Activated T-helper 2 cell treated with anti-CD3 and anti-CD28 coated beads, Interferon-gamma antibody, Interleukin-2, Interleukin-4, amounts not matched to agents 10 μg/mL and 5 μg/mL and 100 μg/mL, durations not matched to agents 14 hours and 24 hours and 36 hours (primary cell): ENCODE measurements at regions not wholly inside any gene's neighbourhood (a gene's known extent, or its start where the extent isn't known, plus 50 kb on each side); places are given as distances from the start of the nearest gene placed in this dataset.
"Not testable (repeated sequence)": the region's sequence is repeated elsewhere in the genome, so short reads cannot be mapped to it uniquely, and the experiment has no call there.

ENCODE experiments used
- DNase-seq: peaks from one replicate; pipeline ENCODE4 v3.0.0; 2021; ENCODE audit warnings: low spot score
- H3K27ac Mint-ChIP-seq: one replicate; pipeline ENCODE4 v1.8.0; 2021; ENCODE audit warnings: mixed read lengths
- H3K27me3 Mint-ChIP-seq: one replicate; pipeline ENCODE4 v1.8.0; 2021; ENCODE audit warnings: low read depth, mixed read lengths
- H3K36me3 Mint-ChIP-seq: one replicate; pipeline ENCODE4 v1.8.0; 2021; ENCODE audit warnings: low read depth, mixed read lengths
- H3K4me1 Mint-ChIP-seq: one replicate; pipeline ENCODE4 v1.8.0; 2021; ENCODE audit warnings: low read depth, mixed read lengths
- H3K4me3 Mint-ChIP-seq: one replicate; pipeline ENCODE4 v1.8.0; 2021; ENCODE audit warnings: low read depth, mild to moderate bottlenecking, moderate library complexity, mixed read lengths
- H3K9me3 Mint-ChIP-seq: one replicate; pipeline ENCODE4 v1.8.0; 2021; ENCODE audit warnings: mixed read lengths
- intact Hi-C: fragments of 100-400 bp; cut with micrococcal nuclease; formaldehyde crosslinking; loops from one replicate; pipeline ENCODE4 v1.15.1; 2023

- no peak for DNase-seq
- intact Hi-C loops: no loop called here
- Mint-ChIP-seq H3K36me3 (no peaks in the 10 kb centered on the region), H3K4me3 (no peak overlapping the region), H3K27ac (no peak overlapping the region), H3K4me1 (no peaks in the 10 kb centered on the region), H3K27me3 (no peaks in the 10 kb centered on the region), H3K9me3 (no peaks in the 10 kb centered on the region)
These were observed 53.6 kb upstream of the ZFHX3 start for GRCh38 chr16:73101568-73101967.

DNA sequence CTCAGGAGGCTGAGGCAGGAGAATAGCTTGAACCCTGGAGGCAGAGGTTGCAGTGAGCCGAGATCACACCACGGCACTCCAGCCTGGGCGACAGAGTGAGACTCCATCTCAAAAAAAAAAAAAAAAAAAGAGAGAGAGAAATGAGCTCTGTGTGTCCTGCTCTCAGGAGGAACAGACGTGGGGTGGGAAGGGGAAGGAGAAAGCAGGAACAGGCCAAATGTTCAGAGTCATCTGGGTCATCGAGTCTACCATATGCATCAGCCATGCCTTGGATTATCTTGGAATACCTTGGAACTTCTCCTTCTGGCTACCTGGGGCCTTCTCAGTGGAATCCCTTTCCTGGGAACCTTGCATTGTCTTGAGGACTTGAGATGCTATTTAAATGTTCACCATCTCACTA lies 51.7 kb upstream of the ZFHX3 start:
- DNase-seq, H3K36me3 Mint-ChIP-seq, H3K9me3 Mint-ChIP-seq, H3K27ac Mint-ChIP-seq, intact Hi-C loops, H3K4me1 Mint-ChIP-seq, H3K4me3 Mint-ChIP-seq, H3K27me3 Mint-ChIP-seq: not testable (repeated sequence)
